ENCODE measurements at regions not wholly inside any gene's neighbourhood (a gene's known extent, or its start where the extent isn't known, plus 50 kb on each side); places are given as distances from the start of the nearest gene placed in this dataset.

DNA sequence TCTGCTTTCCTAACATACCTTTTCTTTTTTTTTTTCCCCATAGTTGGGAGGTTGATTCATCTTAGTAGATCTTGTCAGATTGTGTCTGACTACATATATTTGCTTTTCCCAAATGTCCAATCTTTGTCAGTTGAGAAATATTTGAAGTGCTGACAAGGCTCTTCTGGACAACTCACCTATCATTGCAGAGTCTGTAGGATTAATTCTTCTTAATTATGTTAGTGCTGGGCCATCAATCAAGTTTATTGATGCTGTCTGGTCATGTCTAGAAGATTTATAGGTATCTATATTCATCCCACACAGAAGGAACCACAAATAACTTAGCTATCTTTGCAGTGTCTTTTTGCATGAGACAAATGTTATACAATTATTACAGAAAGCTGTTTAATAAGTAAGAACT is 310.6 kb downstream of the ACTR3B start:
- TF ChIP-seq ZNF629 (tag by site-specific recombination; IDR thresholded peaks at IDR 0.05) = no peak
- no peak for TF ChIP-seq SP2 (tag by site-specific recombination; IDR thresholded peaks at IDR 0.05)
- TF ChIP-seq, protein P1, sequence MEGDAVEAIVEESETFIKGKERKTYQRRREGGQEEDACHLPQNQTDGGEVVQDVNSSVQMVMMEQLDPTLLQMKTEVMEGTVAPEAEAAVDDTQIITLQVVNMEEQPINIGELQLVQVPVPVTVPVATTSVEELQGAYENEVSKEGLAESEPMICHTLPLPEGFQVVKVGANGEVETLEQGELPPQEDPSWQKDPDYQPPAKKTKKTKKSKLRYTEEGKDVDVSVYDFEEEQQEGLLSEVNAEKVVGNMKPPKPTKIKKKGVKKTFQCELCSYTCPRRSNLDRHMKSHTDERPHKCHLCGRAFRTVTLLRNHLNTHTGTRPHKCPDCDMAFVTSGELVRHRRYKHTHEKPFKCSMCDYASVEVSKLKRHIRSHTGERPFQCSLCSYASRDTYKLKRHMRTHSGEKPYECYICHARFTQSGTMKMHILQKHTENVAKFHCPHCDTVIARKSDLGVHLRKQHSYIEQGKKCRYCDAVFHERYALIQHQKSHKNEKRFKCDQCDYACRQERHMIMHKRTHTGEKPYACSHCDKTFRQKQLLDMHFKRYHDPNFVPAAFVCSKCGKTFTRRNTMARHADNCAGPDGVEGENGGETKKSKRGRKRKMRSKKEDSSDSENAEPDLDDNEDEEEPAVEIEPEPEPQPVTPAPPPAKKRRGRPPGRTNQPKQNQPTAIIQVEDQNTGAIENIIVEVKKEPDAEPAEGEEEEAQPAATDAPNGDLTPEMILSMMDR (tag by site-specific recombination; IDR thresholded peaks at IDR 0.05) = no peak
- TF ChIP-seq, protein P2, sequence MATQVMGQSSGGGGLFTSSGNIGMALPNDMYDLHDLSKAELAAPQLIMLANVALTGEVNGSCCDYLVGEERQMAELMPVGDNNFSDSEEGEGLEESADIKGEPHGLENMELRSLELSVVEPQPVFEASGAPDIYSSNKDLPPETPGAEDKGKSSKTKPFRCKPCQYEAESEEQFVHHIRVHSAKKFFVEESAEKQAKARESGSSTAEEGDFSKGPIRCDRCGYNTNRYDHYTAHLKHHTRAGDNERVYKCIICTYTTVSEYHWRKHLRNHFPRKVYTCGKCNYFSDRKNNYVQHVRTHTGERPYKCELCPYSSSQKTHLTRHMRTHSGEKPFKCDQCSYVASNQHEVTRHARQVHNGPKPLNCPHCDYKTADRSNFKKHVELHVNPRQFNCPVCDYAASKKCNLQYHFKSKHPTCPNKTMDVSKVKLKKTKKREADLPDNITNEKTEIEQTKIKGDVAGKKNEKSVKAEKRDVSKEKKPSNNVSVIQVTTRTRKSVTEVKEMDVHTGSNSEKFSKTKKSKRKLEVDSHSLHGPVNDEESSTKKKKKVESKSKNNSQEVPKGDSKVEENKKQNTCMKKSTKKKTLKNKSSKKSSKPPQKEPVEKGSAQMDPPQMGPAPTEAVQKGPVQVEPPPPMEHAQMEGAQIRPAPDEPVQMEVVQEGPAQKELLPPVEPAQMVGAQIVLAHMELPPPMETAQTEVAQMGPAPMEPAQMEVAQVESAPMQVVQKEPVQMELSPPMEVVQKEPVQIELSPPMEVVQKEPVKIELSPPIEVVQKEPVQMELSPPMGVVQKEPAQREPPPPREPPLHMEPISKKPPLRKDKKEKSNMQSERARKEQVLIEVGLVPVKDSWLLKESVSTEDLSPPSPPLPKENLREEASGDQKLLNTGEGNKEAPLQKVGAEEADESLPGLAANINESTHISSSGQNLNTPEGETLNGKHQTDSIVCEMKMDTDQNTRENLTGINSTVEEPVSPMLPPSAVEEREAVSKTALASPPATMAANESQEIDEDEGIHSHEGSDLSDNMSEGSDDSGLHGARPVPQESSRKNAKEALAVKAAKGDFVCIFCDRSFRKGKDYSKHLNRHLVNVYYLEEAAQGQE (tag by site-specific recombination; IDR thresholded peaks at IDR 0.05) = no peak
- TF ChIP-seq ZNF37A (tag by site-specific recombination; IDR thresholded peaks at IDR 0.05) = no peak
- TF ChIP-seq ZNF707 (tag by site-specific recombination; IDR thresholded peaks at IDR 0.05) = no peak
- TF ChIP-seq ZNF549 (tag by site-specific recombination; IDR thresholded peaks at IDR 0.05) = no peak
- TF ChIP-seq ZNF843 (tag by site-specific recombination; IDR thresholded peaks at IDR 0.05) = no peak
- TF ChIP-seq BCL11A (tag by site-specific recombination; IDR thresholded peaks at IDR 0.05; ENCODE audit: low read depth) = no peak
- TF ChIP-seq ZNF292 (tag by site-specific recombination; IDR thresholded peaks at IDR 0.05; ENCODE audit: borderline replicate concordance, low read depth) = no peak
